ENCODE measurements at regions not wholly inside any gene's neighbourhood (a gene's known extent, or its start where the extent isn't known, plus 50 kb on each side); places are given as distances from the start of the nearest gene placed in this dataset.

GRCh38 chr5:13307480-13307879, 637.0 kb downstream of the DNAH5 start:
- Histone ChIP-seq H2AFZ (ENCODE audit: low read depth, low read length, poor library complexity, severe bottlenecking) (no peak overlapping the region), H4K20me1 (ENCODE audit: insufficient read depth) (no peaks in the 10 kb centered on the region), H3K79me2 (ENCODE audit: insufficient read depth, low read length) (no peaks in the 10 kb centered on the region), H3K4me2 (ENCODE audit: low read length) (no peak overlapping the region), H3K36me3 (ENCODE audit: control insufficient read depth in 1 of 2, insufficient read depth in 2 of 2, low read length in 2 of 2) (no peaks in the 10 kb centered on the region), H3K27me3 (ENCODE audit: insufficient read depth, low read length) (no peaks in the 10 kb centered on the region), H3K9me3 (ENCODE audit: control insufficient read depth in 1 of 2, insufficient read depth in 1 of 2, low read depth in 1 of 2, low read length in 2 of 2) (peaks cover 10 to 22% of the 10 kb centered on the region in 2 experiments; a peak in 3 of 4 replicates), H3K9me2 (ENCODE audit: insufficient read depth) (no peaks in the 10 kb centered on the region), H3K4me1 (ENCODE audit: control insufficient read depth in 1 of 2, insufficient read depth in 2 of 2, low read length in 2 of 2) (no peaks in the 10 kb centered on the region), H3K27ac (ENCODE audit: low read depth, low read length) (no peak overlapping the region), H3K4me3 (replicated peaks in 1 of 2; ENCODE audit: low read depth in 1 of 2, low read length in 2 of 2) (no peak overlapping the region), H3K9ac (ENCODE audit: low read length) (no peak overlapping the region)
- no TSS peak for BruUV-seq (replicated peaks)
- CTCF ChIA-PET = no interaction called here
- ATAC-seq (no peak), DNase-seq (ENCODE audit: low read depth, low spot score) (no peak)
- RAD21 ChIA-PET (ENCODE audit: low non-redundant PET in 1 of 2, low total read pairs in 2 of 2, uncharacterized antibody in 2 of 2, unreplicated experiment in 2 of 2) = no interaction called here
- TF ChIP-seq SP1 (IDR thresholded peaks at IDR 0.05; ENCODE audit: low read depth) = no peak
- no peak for TF ChIP-seq TCF7L2 (IDR thresholded peaks at IDR 0.05; ENCODE audit: borderline replicate concordance, extremely low read depth, insufficient read depth, insufficient read length)
- TF ChIP-seq SRF (IDR thresholded peaks at IDR 0.05; ENCODE audit: low read depth) = no peak
- TF ChIP-seq, protein P1, sequence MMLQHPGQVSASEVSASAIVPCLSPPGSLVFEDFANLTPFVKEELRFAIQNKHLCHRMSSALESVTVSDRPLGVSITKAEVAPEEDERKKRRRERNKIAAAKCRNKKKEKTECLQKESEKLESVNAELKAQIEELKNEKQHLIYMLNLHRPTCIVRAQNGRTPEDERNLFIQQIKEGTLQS (IDR thresholded peaks at IDR 0.05) = no peak
- no peak for TF ChIP-seq ZBTB33 (IDR thresholded peaks at IDR 0.05; ENCODE audit: extremely low read depth, insufficient replicate concordance, low read length)
- TF ChIP-seq EGR1 (IDR thresholded peaks at IDR 0.05; ENCODE audit: low read depth) = no peak
- no peak for TF ChIP-seq CBX3 (IDR thresholded peaks at IDR 0.05; ENCODE audit: low read depth)
- TF ChIP-seq MAX (IDR thresholded peaks at IDR 0.05) = no peak
- TF ChIP-seq JUND (IDR thresholded peaks at IDR 0.05) = no peak
- TF ChIP-seq YY1 (IDR thresholded peaks at IDR 0.05; ENCODE audit: extremely low read depth, insufficient replicate concordance, low read depth, low read length) = no peak
- no peak for TF ChIP-seq ELF1 (IDR thresholded peaks at IDR 0.05; ENCODE audit: borderline replicate concordance, low read depth)
- no peak for TF ChIP-seq POLR2AphosphoS5 (IDR thresholded peaks at IDR 0.05; ENCODE audit: low read depth, low read length)
- no peak for TF ChIP-seq RAD21 (IDR thresholded peaks at IDR 0.05; ENCODE audit: low read depth)
- TF ChIP-seq ZFX (IDR thresholded peaks at IDR 0.05) = no peak
- TF ChIP-seq, protein P2, sequence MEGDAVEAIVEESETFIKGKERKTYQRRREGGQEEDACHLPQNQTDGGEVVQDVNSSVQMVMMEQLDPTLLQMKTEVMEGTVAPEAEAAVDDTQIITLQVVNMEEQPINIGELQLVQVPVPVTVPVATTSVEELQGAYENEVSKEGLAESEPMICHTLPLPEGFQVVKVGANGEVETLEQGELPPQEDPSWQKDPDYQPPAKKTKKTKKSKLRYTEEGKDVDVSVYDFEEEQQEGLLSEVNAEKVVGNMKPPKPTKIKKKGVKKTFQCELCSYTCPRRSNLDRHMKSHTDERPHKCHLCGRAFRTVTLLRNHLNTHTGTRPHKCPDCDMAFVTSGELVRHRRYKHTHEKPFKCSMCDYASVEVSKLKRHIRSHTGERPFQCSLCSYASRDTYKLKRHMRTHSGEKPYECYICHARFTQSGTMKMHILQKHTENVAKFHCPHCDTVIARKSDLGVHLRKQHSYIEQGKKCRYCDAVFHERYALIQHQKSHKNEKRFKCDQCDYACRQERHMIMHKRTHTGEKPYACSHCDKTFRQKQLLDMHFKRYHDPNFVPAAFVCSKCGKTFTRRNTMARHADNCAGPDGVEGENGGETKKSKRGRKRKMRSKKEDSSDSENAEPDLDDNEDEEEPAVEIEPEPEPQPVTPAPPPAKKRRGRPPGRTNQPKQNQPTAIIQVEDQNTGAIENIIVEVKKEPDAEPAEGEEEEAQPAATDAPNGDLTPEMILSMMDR (IDR thresholded peaks at IDR 0.05 in 2 of 3, conservative IDR thresholded peaks at IDR 0.05 in 1 of 3; ENCODE audit: borderline replicate concordance in 1 of 3, insufficient read depth in 1 of 3, low read depth in 2 of 3, low read length in 2 of 3) = no peak
- TF ChIP-seq, protein P3, sequence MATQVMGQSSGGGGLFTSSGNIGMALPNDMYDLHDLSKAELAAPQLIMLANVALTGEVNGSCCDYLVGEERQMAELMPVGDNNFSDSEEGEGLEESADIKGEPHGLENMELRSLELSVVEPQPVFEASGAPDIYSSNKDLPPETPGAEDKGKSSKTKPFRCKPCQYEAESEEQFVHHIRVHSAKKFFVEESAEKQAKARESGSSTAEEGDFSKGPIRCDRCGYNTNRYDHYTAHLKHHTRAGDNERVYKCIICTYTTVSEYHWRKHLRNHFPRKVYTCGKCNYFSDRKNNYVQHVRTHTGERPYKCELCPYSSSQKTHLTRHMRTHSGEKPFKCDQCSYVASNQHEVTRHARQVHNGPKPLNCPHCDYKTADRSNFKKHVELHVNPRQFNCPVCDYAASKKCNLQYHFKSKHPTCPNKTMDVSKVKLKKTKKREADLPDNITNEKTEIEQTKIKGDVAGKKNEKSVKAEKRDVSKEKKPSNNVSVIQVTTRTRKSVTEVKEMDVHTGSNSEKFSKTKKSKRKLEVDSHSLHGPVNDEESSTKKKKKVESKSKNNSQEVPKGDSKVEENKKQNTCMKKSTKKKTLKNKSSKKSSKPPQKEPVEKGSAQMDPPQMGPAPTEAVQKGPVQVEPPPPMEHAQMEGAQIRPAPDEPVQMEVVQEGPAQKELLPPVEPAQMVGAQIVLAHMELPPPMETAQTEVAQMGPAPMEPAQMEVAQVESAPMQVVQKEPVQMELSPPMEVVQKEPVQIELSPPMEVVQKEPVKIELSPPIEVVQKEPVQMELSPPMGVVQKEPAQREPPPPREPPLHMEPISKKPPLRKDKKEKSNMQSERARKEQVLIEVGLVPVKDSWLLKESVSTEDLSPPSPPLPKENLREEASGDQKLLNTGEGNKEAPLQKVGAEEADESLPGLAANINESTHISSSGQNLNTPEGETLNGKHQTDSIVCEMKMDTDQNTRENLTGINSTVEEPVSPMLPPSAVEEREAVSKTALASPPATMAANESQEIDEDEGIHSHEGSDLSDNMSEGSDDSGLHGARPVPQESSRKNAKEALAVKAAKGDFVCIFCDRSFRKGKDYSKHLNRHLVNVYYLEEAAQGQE (IDR thresholded peaks at IDR 0.05; ENCODE audit: low read depth) = no peak
- POLR2A ChIA-PET = no interaction called here
- intact Hi-C loops (cut with micrococcal nuclease) = no loop called here

Measured in HCT116 (cell line).